IPS-20b (cell line): ENCODE measurements at regions not wholly inside any gene's neighbourhood (a gene's known extent, or its start where the extent isn't known, plus 50 kb on each side); places are given as distances from the start of the nearest gene placed in this dataset.
"Not testable (repeated sequence)": the region's sequence is repeated elsewhere in the genome, so short reads cannot be mapped to it uniquely, and the experiment has no call there.

Source experiments
- H3K27ac ChIP-seq: one replicate; pipeline ENCODE4 v1.5.1; 2013; ENCODE audit warnings: low read length
- H3K27me3 ChIP-seq: 2 replicates; pipeline ENCODE4 v1.6.1; 2013; ENCODE audit warnings: mild to moderate bottlenecking, low read length, inconsistent platforms; ENCODE audit not compliant: insufficient read depth
- H3K36me3 ChIP-seq: 2 replicates; pipeline ENCODE4 v1.6.1; 2013; ENCODE audit warnings: low read depth, mild to moderate bottlenecking, inconsistent platforms, low read length, moderate library complexity; ENCODE audit not compliant: insufficient read depth
- H3K4me1 ChIP-seq: 2 replicates; pipeline ENCODE4 v1.6.1; 2013; ENCODE audit warnings: mild to moderate bottlenecking, control low read depth, inconsistent platforms, low read length, moderate library complexity; ENCODE audit not compliant: insufficient read depth
- H3K4me3 ChIP-seq: 2 replicates; pipeline ENCODE4 v1.5.1; 2013; ENCODE audit warnings: mild to moderate bottlenecking, low read length, inconsistent platforms
- H3K9ac ChIP-seq: 2 replicates; pipeline ENCODE4 v1.6.1; 2013; ENCODE audit warnings: low read depth, mild to moderate bottlenecking, inconsistent platforms, low read length, moderate library complexity
- H3K9me3 ChIP-seq: 2 replicates; pipeline ENCODE4 v1.6.1; 2013; ENCODE audit warnings: mild to moderate bottlenecking, low read depth, low read length, inconsistent platforms; ENCODE audit not compliant: insufficient read depth

GRCh38 chr1:146297781-146298574, 69.2 kb upstream of the NOTCH2NLA start:
- not testable (repeated sequence) for H3K9ac ChIP-seq, H3K9me3 ChIP-seq, H3K4me1 ChIP-seq, H3K27ac ChIP-seq, H3K27me3 ChIP-seq, H3K36me3 ChIP-seq, H3K4me3 ChIP-seq

GRCh38 chr1:146292940-146293936, 64.4 kb upstream of the NOTCH2NLA start:
- H3K27ac ChIP-seq, H3K27me3 ChIP-seq, H3K9ac ChIP-seq, H3K36me3 ChIP-seq, H3K9me3 ChIP-seq, H3K4me3 ChIP-seq, H3K4me1 ChIP-seq: not testable (repeated sequence)

GRCh38 chr1:146292424-146292823, 63.6 kb upstream of the NOTCH2NLA start:
- not testable (repeated sequence) for H3K36me3 ChIP-seq, H3K9ac ChIP-seq, H3K9me3 ChIP-seq, H3K4me3 ChIP-seq, H3K27ac ChIP-seq, H3K27me3 ChIP-seq, H3K4me1 ChIP-seq

- not testable (repeated sequence) for H3K9ac ChIP-seq, H3K27me3 ChIP-seq, H3K27ac ChIP-seq, H3K4me3 ChIP-seq, H3K36me3 ChIP-seq, H3K4me1 ChIP-seq, H3K9me3 ChIP-seq
These were observed 59.1 kb upstream of the NOTCH2NLA start for GRCh38 chr1:146287881-146288280.

- H3K4me3 ChIP-seq, H3K4me1 ChIP-seq, H3K27ac ChIP-seq, H3K27me3 ChIP-seq, H3K9me3 ChIP-seq, H3K36me3 ChIP-seq, H3K9ac ChIP-seq: not testable (repeated sequence)
These were observed 55.9 kb upstream of the NOTCH2NLA start for GRCh38 chr1:146284760-146285159.

GRCh38 chr1:146283527-146283880, 54.7 kb upstream of the NOTCH2NLA start:
- not testable (repeated sequence) for H3K27me3 ChIP-seq, H3K4me3 ChIP-seq, H3K36me3 ChIP-seq, H3K27ac ChIP-seq, H3K9me3 ChIP-seq, H3K9ac ChIP-seq, H3K4me1 ChIP-seq

- H3K9ac ChIP-seq, H3K9me3 ChIP-seq, H3K4me3 ChIP-seq, H3K27ac ChIP-seq, H3K36me3 ChIP-seq, H3K27me3 ChIP-seq, H3K4me1 ChIP-seq: not testable (repeated sequence)
These were observed 54.1 kb upstream of the NOTCH2NLA start for GRCh38 chr1:146282807-146283526.

- H3K27ac ChIP-seq, H3K36me3 ChIP-seq: not testable (repeated sequence)
These were observed 52.7 kb upstream of the NOTCH2NLA start for GRCh38 chr1:146281522-146281921.

GRCh38 chr1:146278758-146279157, 49.9 kb upstream of the NOTCH2NLA start:
- H3K27ac ChIP-seq, H3K4me1 ChIP-seq, H3K27me3 ChIP-seq, H3K9ac ChIP-seq, H3K9me3 ChIP-seq, H3K4me3 ChIP-seq, H3K36me3 ChIP-seq: not testable (repeated sequence)

More at GRCh38 chr1:146281522-146281921, 52.7 kb upstream of the NOTCH2NLA start:
- H3K4me1 ChIP-seq, H3K9me3 ChIP-seq, H3K4me3 ChIP-seq, H3K27me3 ChIP-seq, H3K9ac ChIP-seq: not testable (repeated sequence)
